ENCODE measurements at regions not wholly inside any gene's neighbourhood (a gene's known extent, or its start where the extent isn't known, plus 50 kb on each side); places are given as distances from the start of the nearest gene placed in this dataset.

DNA sequence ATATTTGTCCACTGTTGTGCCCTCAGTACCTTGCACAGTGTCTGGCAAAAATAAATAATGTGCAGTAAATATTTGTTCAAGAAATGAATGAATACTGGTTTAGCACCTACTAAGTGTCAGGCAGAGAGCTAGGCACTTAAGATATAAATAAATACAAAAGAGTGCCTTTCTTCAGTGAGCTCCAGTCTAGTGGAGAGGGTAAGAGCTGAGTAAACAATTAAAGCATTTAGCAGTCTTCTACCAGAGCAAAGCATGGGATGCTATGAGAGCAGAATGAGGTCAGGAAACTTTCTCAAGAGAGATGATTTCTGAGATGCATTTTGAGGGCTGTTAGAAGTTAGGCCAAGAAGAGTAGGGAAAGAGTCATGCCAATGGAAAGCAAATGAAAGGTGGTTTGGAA lies 314.7 kb downstream of the DSC3 start:
- no peaks in the 10 kb centered on the region for H3K36me3 ChIP-seq (ENCODE audit: control insufficient read depth in 4 of 4, insufficient read depth in 4 of 4, low read length in 4 of 4)
- H3K27ac ChIP-seq (ENCODE audit: low read depth in 1 of 2, low read length in 1 of 2), result no peak overlapping the region
- DNase-seq, result no peak
- H3K9me3 ChIP-seq (ENCODE audit: control insufficient read depth in 4 of 4, insufficient read depth in 3 of 4, low read length in 3 of 4), result peaks cover 0 to 3% (median 0%) of the 10 kb centered on the region in 4 donors
- no peak overlapping the region for H3K9ac ChIP-seq (ENCODE audit: insufficient read depth in 1 of 2, low read length in 2 of 2)
- H3K27me3 ChIP-seq (ENCODE audit: control insufficient read depth in 3 of 3, insufficient read depth in 3 of 3, low read length in 2 of 3), result no peaks in the 10 kb centered on the region
- H3K4me3 ChIP-seq, result no peak overlapping the region
- peak; percentile 60 for ATAC-seq (ENCODE audit: insufficient read depth, low FRiP score)
- TF ChIP-seq, protein P1, sequence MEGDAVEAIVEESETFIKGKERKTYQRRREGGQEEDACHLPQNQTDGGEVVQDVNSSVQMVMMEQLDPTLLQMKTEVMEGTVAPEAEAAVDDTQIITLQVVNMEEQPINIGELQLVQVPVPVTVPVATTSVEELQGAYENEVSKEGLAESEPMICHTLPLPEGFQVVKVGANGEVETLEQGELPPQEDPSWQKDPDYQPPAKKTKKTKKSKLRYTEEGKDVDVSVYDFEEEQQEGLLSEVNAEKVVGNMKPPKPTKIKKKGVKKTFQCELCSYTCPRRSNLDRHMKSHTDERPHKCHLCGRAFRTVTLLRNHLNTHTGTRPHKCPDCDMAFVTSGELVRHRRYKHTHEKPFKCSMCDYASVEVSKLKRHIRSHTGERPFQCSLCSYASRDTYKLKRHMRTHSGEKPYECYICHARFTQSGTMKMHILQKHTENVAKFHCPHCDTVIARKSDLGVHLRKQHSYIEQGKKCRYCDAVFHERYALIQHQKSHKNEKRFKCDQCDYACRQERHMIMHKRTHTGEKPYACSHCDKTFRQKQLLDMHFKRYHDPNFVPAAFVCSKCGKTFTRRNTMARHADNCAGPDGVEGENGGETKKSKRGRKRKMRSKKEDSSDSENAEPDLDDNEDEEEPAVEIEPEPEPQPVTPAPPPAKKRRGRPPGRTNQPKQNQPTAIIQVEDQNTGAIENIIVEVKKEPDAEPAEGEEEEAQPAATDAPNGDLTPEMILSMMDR (IDR thresholded peaks at IDR 0.05; ENCODE audit: control extremely low read depth, extremely low read depth), result no peak
- H3K4me1 ChIP-seq (ENCODE audit: control insufficient read depth in 5 of 5, insufficient read depth in 5 of 5, low read length in 5 of 5), result no peaks in the 10 kb centered on the region

GRCh38 chr18:30713299-30713698 lies 329.2 kb downstream of the DSC3 start:
- TF ChIP-seq, protein P1 (IDR thresholded peaks at IDR 0.05; ENCODE audit: control extremely low read depth, extremely low read depth), result no peak
- Histone ChIP-seq H3K4me1 (ENCODE audit: control insufficient read depth in 5 of 5, insufficient read depth in 5 of 5, low read length in 5 of 5) (peaks cover 0 to 6% (median 0%) of the 10 kb centered on the region in 5 donors), H3K36me3 (ENCODE audit: control insufficient read depth in 4 of 4, insufficient read depth in 4 of 4, low read length in 4 of 4) (no peaks in the 10 kb centered on the region), H3K4me3 (no peak overlapping the region), H3K27me3 (ENCODE audit: control insufficient read depth in 3 of 3, insufficient read depth in 3 of 3, low read length in 2 of 3) (no peaks in the 10 kb centered on the region), H3K27ac (ENCODE audit: low read depth in 1 of 2, low read length in 1 of 2) (no peak overlapping the region), H3K9ac (ENCODE audit: insufficient read depth in 1 of 2, low read length in 2 of 2) (no peak overlapping the region), H3K9me3 (ENCODE audit: control insufficient read depth in 4 of 4, insufficient read depth in 3 of 4, low read length in 3 of 4) (no peaks in the 10 kb centered on the region)
- WGBS, 2 donors, result 53 to 66% methylated on average over 2 of the region's 2 CpGs
- DNase-seq (no peak), ATAC-seq (ENCODE audit: insufficient read depth, low FRiP score) (no peak)

GRCh38 chr18:30712383-30712782 lies 330.2 kb downstream of the DSC3 start:
- peaks cover 0 to 6% (median 0%) of the 10 kb centered on the region in 5 donors for H3K4me1 ChIP-seq (ENCODE audit: control insufficient read depth in 5 of 5, insufficient read depth in 5 of 5, low read length in 5 of 5)
- H3K4me3 ChIP-seq, result no peak overlapping the region
- no peaks in the 10 kb centered on the region for H3K36me3 ChIP-seq (ENCODE audit: control insufficient read depth in 4 of 4, insufficient read depth in 4 of 4, low read length in 4 of 4)
- no peaks in the 10 kb centered on the region for H3K9me3 ChIP-seq (ENCODE audit: control insufficient read depth in 4 of 4, insufficient read depth in 3 of 4, low read length in 3 of 4)
- no peak overlapping the region for H3K27ac ChIP-seq (ENCODE audit: low read depth in 1 of 2, low read length in 1 of 2)
- DNase-seq (peak; percentile 21 to 76 (median 53)), ATAC-seq (ENCODE audit: insufficient read depth, low FRiP score) (no peak)
- no peaks in the 10 kb centered on the region for H3K27me3 ChIP-seq (ENCODE audit: control insufficient read depth in 3 of 3, insufficient read depth in 3 of 3, low read length in 2 of 3)
- TF ChIP-seq, protein P1 (IDR thresholded peaks at IDR 0.05; ENCODE audit: control extremely low read depth, extremely low read depth), result no peak
- H3K9ac ChIP-seq (ENCODE audit: insufficient read depth in 1 of 2, low read length in 2 of 2), result no peak overlapping the region
- 47 to 52% methylated on average over 3 of the region's 3 CpGs for WGBS, 2 donors

DNA sequence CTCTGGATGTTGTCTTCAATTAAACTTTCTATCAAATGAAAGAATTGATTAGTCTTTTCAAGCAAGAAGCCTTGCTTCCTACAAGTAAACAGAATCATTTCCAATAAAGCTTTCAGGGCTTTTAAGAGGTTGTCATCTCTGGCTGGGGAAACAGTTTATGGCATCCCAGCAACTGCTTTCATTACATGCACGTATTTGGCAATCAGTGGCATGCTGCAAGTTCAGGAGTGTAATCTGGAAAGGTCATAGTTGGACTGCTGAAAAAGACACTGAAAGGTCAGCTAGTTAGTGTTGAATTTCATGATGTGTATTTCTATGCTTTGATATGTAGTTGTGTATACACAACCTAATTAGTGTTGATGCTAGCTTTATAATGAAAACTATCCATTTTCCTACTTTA lies 332.9 kb downstream of the DSC3 start:
- Histone ChIP-seq H3K4me3 (no peak overlapping the region), H3K36me3 (ENCODE audit: control insufficient read depth in 4 of 4, insufficient read depth in 4 of 4, low read length in 4 of 4) (no peaks in the 10 kb centered on the region), H3K27ac (ENCODE audit: low read depth in 1 of 2, low read length in 1 of 2) (no peak overlapping the region), H3K9me3 (ENCODE audit: control insufficient read depth in 4 of 4, insufficient read depth in 3 of 4, low read length in 3 of 4) (no peaks in the 10 kb centered on the region), H3K4me1 (ENCODE audit: control insufficient read depth in 5 of 5, insufficient read depth in 5 of 5, low read length in 5 of 5) (peaks cover 0 to 6% (median 0%) of the 10 kb centered on the region in 5 donors), H3K27me3 (ENCODE audit: control insufficient read depth in 3 of 3, insufficient read depth in 3 of 3, low read length in 2 of 3) (no peaks in the 10 kb centered on the region), H3K9ac (ENCODE audit: insufficient read depth in 1 of 2, low read length in 2 of 2) (no peak overlapping the region)
- ATAC-seq (ENCODE audit: insufficient read depth, low FRiP score) (no peak), DNase-seq (peak; percentile 21 to 55 (median 35))
- TF ChIP-seq, protein P1 (IDR thresholded peaks at IDR 0.05; ENCODE audit: control extremely low read depth, extremely low read depth), result no peak
- WGBS, 2 donors, result 48 to 72% methylated on average over 1 of the region's 1 CpG

All from lung (tissue), 11 donors.